HCT116 (cell line): ENCODE measurements at regions not wholly inside any gene's neighbourhood (a gene's known extent, or its start where the extent isn't known, plus 50 kb on each side); places are given as distances from the start of the nearest gene placed in this dataset.

Experiments used
- ATAC-seq: fragments of 200-7000 bp; cut with Tn5 transposase; 2 replicates; pipeline ENCODE4 v1.9.1; 2020; ENCODE audit warnings: mild to moderate bottlenecking, moderate library complexity
- BruUV-seq: library from RNA; stranded (reverse); fragments of 400-500 nt; replicated peaks from 2 replicates; lab custom pipeline; 2021; lab: Mats Ljungman, UMichigan
- CTCF ChIA-PET: fragments of 300-600 bp; sonication (Branson Sonifier 250); formaldehyde crosslinking; loops from one replicate; lab custom pipeline; 2021; ENCODE audit warnings: antibody characterized with exemption; lab: Charles Lee
- POLR2A ChIA-PET: fragments of 300-600, 350-600 bp; sonication (Branson Sonifier 250); formaldehyde crosslinking; loops from one replicate; lab custom pipeline; 2021; ENCODE audit warnings: antibody characterized with exemption; lab: Charles Lee
- RAD21 ChIA-PET, 2 experiments: fragments of 300-600 bp; sonication (Branson Sonifier 250); formaldehyde crosslinking; loops; one replicate each; lab custom pipeline; 2023; ENCODE audit warnings: low total read pairs in 2 of 2; ENCODE audit not compliant: uncharacterized antibody in 2 of 2, unreplicated experiment in 2 of 2, low non-redundant PET in 1 of 2; lab: Charles Lee
- DNase-seq: peaks from one replicate; pipeline ENCODE4 v3.0.0-alpha.2; 2010; ENCODE audit warnings: low read depth, low spot score
- H2AFZ ChIP-seq: fragments of 200-600 bp; shearing (Covaris generic), sonication (generic); 2 replicates; pipeline ENCODE4 v1.6.1; 2017; ENCODE audit warnings: low read depth, mixed run types, mixed read lengths, antibody characterized with exemption, low read length; ENCODE audit not compliant: poor library complexity, severe bottlenecking
- H3K27ac ChIP-seq: 2 replicates; pipeline ENCODE4 v1.5.1; 2012; ENCODE audit warnings: low read depth, low read length
- H3K27me3 ChIP-seq: fragments of 200-600 bp; sonication (generic); 2 replicates; pipeline ENCODE4 v1.6.1; 2016; ENCODE audit warnings: mixed run types, low read length, mixed read lengths; ENCODE audit not compliant: insufficient read depth
- H3K36me3 ChIP-seq, 2 experiments: fragments of 200-500 bp in 1 of 2; fragments of 200-600 bp in 1 of 2; sonication (Bioruptor generic) in 1 of 2; sonication (generic) in 1 of 2; 2 replicates each; pipeline versions ENCODE4 v1.5.1 to v1.6.1; 2014 to 2016; ENCODE audit warnings: low read length in 2 of 2, inconsistent platforms in 1 of 2, mixed read lengths in 1 of 2, mixed run types in 1 of 2; ENCODE audit not compliant: insufficient read depth in 2 of 2, control insufficient read depth in 1 of 2
- H3K4me1 ChIP-seq, 2 experiments: fragments of 200-600 bp in 1 of 2; sonication (generic) in 1 of 2; 2 replicates each; pipeline versions ENCODE4 v1.5.1 to v1.6.1; 2012 to 2017; ENCODE audit warnings: low read length in 2 of 2, inconsistent platforms in 1 of 2, mild to moderate bottlenecking in 1 of 2, mixed read lengths in 1 of 2, mixed run types in 1 of 2, moderate library complexity in 1 of 2; ENCODE audit not compliant: insufficient read depth in 2 of 2, control insufficient read depth in 1 of 2
- H3K4me2 ChIP-seq: fragments of 200-600 bp; sonication (generic); 2 replicates; pipeline ENCODE4 v1.6.1; 2017; ENCODE audit warnings: mixed run types, low read length, mixed read lengths
- H3K4me3 ChIP-seq, 2 experiments: fragments of 200-600 bp in 1 of 2; sonication (generic) in 1 of 2; replicated peaks in 1 of 2; 2 replicates each; pipeline ENCODE4 v1.5.1; 2011 to 2016; ENCODE audit warnings: low read length in 2 of 2, control low read depth in 1 of 2, low read depth in 1 of 2, mild to moderate bottlenecking in 1 of 2, mixed read lengths in 1 of 2, mixed run types in 1 of 2
- H3K79me2 ChIP-seq: fragments of 200-600 bp; sonication (generic); 2 replicates; pipeline ENCODE4 v1.6.1; 2017; ENCODE audit warnings: mild to moderate bottlenecking, mixed run types, low read length, moderate library complexity, mixed read lengths; ENCODE audit not compliant: insufficient read depth
- H3K9ac ChIP-seq: fragments of 200-600 bp; sonication (generic); 2 replicates; pipeline ENCODE4 v1.6.1; 2016; ENCODE audit warnings: low read length, mixed read lengths
- H3K9me2 ChIP-seq: fragments of 200-600 bp; sonication (generic), shearing (Covaris generic); 2 replicates; pipeline ENCODE4 v1.6.1; 2017; ENCODE audit warnings: mixed run types, mild to moderate bottlenecking, moderate library complexity; ENCODE audit not compliant: insufficient read depth
- H3K9me3 ChIP-seq, 2 experiments: fragments of 200-500 bp in 1 of 2; fragments of 200-600 bp in 1 of 2; sonication (Bioruptor generic) in 1 of 2; sonication (generic) in 1 of 2; 2 replicates each; pipeline ENCODE4 v1.6.1; 2014 to 2017; ENCODE audit warnings: low read length in 2 of 2, mixed read lengths in 2 of 2, inconsistent platforms in 1 of 2, low read depth in 1 of 2, mild to moderate bottlenecking in 1 of 2, mixed run types in 1 of 2, moderate library complexity in 1 of 2; ENCODE audit not compliant: control insufficient read depth in 1 of 2, insufficient read depth in 1 of 2
- H4K20me1 ChIP-seq: fragments of 200-600 bp; sonication (generic), shearing (Covaris generic); 2 replicates; pipeline ENCODE4 v1.6.1; 2017; ENCODE audit warnings: mixed run types, mild to moderate bottlenecking, moderate library complexity; ENCODE audit not compliant: insufficient read depth
- CEBPB ChIP-seq: IDR thresholded peaks from 2 replicates; pipeline ENCODE4 v1.6.1; 2012; ENCODE audit warnings: low read depth
- EGR1 ChIP-seq: IDR thresholded peaks from 2 replicates; pipeline ENCODE4 v1.6.1; 2012; ENCODE audit warnings: low read depth
- ELF1 ChIP-seq: IDR thresholded peaks from 2 replicates; pipeline ENCODE4 v1.6.1; 2012; ENCODE audit warnings: low read depth, borderline replicate concordance
- EZH2 ChIP-seq: fragments of 200-600 bp; sonication (generic); IDR thresholded peaks from 2 replicates; pipeline ENCODE4 v1.6.1; 2017; ENCODE audit warnings: antibody characterized with exemption, mixed run types
- EZH2phosphoT487 ChIP-seq: fragments of 200-600 bp; IDR thresholded peaks from 2 replicates; pipeline ENCODE4 v1.6.1; 2018; ENCODE audit warnings: antibody characterized with exemption, borderline replicate concordance
- FOSL1 ChIP-seq: IDR thresholded peaks from 2 replicates; pipeline ENCODE4 v1.6.1; 2012; ENCODE audit warnings: low read depth
- POLR2A ChIP-seq: IDR thresholded peaks from 2 replicates; pipeline ENCODE4 v1.7.0; 2011; ENCODE audit warnings: borderline replicate concordance; ENCODE audit not compliant: insufficient read depth, insufficient read length; ENCODE audit errors: extremely low read depth
- POLR2AphosphoS5 ChIP-seq: IDR thresholded peaks from 2 replicates; pipeline ENCODE4 v1.6.1; 2011; ENCODE audit warnings: mild to moderate bottlenecking, low read depth, low read length, moderate library complexity
- RAD21 ChIP-seq: IDR thresholded peaks from 2 replicates; pipeline ENCODE4 v1.6.1; 2012; ENCODE audit warnings: low read depth, mild to moderate bottlenecking
- SIN3A ChIP-seq: IDR thresholded peaks from 2 replicates; pipeline ENCODE4 v1.6.1; 2012; ENCODE audit warnings: low read depth
- SP1 ChIP-seq: IDR thresholded peaks from 2 replicates; pipeline ENCODE4 v1.6.1; 2012; ENCODE audit warnings: low read depth
- SRF ChIP-seq: IDR thresholded peaks from 2 replicates; pipeline ENCODE4 v1.6.1; 2012; ENCODE audit warnings: low read depth
- TCF7L2 ChIP-seq: IDR thresholded peaks from 2 replicates; pipeline ENCODE4 v1.7.0; 2011; ENCODE audit warnings: borderline replicate concordance, inconsistent platforms; ENCODE audit not compliant: insufficient read depth, insufficient read length; ENCODE audit errors: extremely low read depth
- YY1 ChIP-seq: IDR thresholded peaks from 2 replicates; pipeline ENCODE4 v1.6.1; 2011; ENCODE audit warnings: low read length, low read depth, moderate library complexity, mild to moderate bottlenecking; ENCODE audit not compliant: insufficient replicate concordance; ENCODE audit errors: extremely low read depth
- ZFX ChIP-seq: fragments of 450-650 bp; IDR thresholded peaks from 2 replicates; pipeline ENCODE4 v1.6.1; 2017
- intact Hi-C: fragments of 100-400 bp; cut with micrococcal nuclease; formaldehyde crosslinking; loops from 2 replicates; pipeline ENCODE4 v1.10.0; 2022
- TF ChIP-seq, protein P1 (sequence below): IDR thresholded peaks from 2 replicates; pipeline ENCODE4 v1.6.1; 2011; ENCODE audit warnings: mild to moderate bottlenecking, low read length, moderate library complexity; ENCODE audit not compliant: insufficient replicate concordance; ENCODE audit errors: extremely low read depth
- TF ChIP-seq, protein P2 (sequence below): IDR thresholded peaks from 2 replicates; pipeline ENCODE4 v1.6.1; 2012

DNA sequence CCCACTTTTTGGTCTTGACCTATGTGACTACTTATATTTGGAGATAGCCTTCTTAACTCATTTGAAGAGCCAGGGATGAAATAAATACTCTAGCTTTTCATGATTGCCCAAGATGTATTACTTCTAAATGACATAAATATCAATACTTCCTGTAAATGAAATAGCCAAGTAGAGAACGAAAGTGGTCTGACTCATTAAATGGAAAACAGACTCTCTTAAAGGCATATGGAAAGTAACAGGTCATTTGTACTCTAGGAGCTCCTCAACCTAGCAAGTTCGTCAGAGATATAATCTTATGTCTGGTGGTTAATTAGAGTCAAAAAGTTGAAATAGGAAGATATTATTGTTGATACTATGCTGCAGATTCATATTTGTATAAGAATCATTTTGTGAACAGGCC lies 1105.4 kb downstream of the TUSC7 start:
- no peak overlapping the region for H3K9ac ChIP-seq
- H3K27ac ChIP-seq, result no peak overlapping the region
- ChIA-PET RAD21 (no interaction called here), POLR2A (no interaction called here), CTCF (no interaction called here)
- no TSS peak for BruUV-seq
- H3K9me3 ChIP-seq, result no peaks in the 10 kb centered on the region
- no peak for ATAC-seq
- no peaks in the 10 kb centered on the region for H3K79me2 ChIP-seq
- no peak for TF ChIP-seq YY1
- TF ChIP-seq FOSL1, result no peak
- no peaks in the 10 kb centered on the region for H3K36me3 ChIP-seq
- no peaks in the 10 kb centered on the region for H4K20me1 ChIP-seq
- no peak overlapping the region for H3K4me2 ChIP-seq
- no peak for DNase-seq
- intact Hi-C loops, result no loop called here
- H3K9me2 ChIP-seq, result no peaks in the 10 kb centered on the region
- H2AFZ ChIP-seq, result no peak overlapping the region
- no peak overlapping the region for H3K4me3 ChIP-seq
- peaks cover 5% of the 10 kb centered on the region; the same call in 1 of the 2 replicates for H3K27me3 ChIP-seq
- H3K4me1 ChIP-seq, result no peaks in the 10 kb centered on the region

DNA sequence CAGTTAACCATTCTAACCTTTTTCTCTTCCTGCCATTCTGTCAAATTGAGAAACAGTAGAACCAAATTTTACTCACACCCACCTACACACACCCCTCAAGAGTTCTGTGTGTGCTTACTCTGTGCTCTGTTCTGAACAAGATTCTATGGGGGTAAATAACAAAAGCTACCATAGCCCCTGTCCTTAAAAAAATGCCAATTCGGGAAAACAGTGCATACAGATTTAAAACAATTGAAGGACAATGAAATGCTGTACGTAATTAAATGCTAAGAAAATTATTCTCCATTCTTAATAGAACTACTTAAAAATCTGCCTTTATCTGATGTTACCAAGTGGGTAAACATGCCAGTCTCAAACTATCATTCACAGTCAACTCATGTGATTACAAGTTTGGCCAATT lies 1107.5 kb downstream of the TUSC7 start:
- Histone ChIP-seq H3K4me1 (no peaks in the 10 kb centered on the region), H2AFZ (no peak overlapping the region), H3K36me3 (no peaks in the 10 kb centered on the region), H3K4me2 (no peak overlapping the region), H3K9me3 (no peaks in the 10 kb centered on the region), H4K20me1 (no peaks in the 10 kb centered on the region), H3K4me3 (no peak overlapping the region), H3K9me2 (no peaks in the 10 kb centered on the region), H3K79me2 (no peaks in the 10 kb centered on the region), H3K27ac (no peak overlapping the region), H3K9ac (no peak overlapping the region), H3K27me3 (peaks cover 7% of the 10 kb centered on the region; the same call in 1 of the 2 replicates)
- RAD21 ChIA-PET, result no interaction called here
- POLR2A ChIA-PET, result no interaction called here
- intact Hi-C loops, result no loop called here
- DNase-seq (no peak), ATAC-seq (no peak)
- no peak for TF ChIP-seq SIN3A
- no peak for TF ChIP-seq FOSL1
- TF ChIP-seq RAD21, result no peak
- TF ChIP-seq, protein P1, sequence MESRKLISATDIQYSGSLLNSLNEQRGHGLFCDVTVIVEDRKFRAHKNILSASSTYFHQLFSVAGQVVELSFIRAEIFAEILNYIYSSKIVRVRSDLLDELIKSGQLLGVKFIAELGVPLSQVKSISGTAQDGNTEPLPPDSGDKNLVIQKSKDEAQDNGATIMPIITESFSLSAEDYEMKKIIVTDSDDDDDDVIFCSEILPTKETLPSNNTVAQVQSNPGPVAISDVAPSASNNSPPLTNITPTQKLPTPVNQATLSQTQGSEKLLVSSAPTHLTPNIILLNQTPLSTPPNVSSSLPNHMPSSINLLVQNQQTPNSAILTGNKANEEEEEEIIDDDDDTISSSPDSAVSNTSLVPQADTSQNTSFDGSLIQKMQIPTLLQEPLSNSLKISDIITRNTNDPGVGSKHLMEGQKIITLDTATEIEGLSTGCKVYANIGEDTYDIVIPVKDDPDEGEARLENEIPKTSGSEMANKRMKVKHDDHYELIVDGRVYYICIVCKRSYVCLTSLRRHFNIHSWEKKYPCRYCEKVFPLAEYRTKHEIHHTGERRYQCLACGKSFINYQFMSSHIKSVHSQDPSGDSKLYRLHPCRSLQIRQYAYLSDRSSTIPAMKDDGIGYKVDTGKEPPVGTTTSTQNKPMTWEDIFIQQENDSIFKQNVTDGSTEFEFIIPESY, result no peak
- no peak for TF ChIP-seq EGR1
- no peak for TF ChIP-seq EZH2phosphoT487
- no peak for TF ChIP-seq POLR2A
- TF ChIP-seq SP1, result no peak
- TF ChIP-seq EZH2, result no peak
- TF ChIP-seq, protein P2, sequence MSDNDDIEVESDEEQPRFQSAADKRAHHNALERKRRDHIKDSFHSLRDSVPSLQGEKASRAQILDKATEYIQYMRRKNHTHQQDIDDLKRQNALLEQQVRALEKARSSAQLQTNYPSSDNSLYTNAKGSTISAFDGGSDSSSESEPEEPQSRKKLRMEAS, result no peak
- TF ChIP-seq ZFX, result no peak
- TF ChIP-seq ELF1, result no peak
- no peak for TF ChIP-seq CEBPB
- TF ChIP-seq POLR2AphosphoS5, result no peak
- TF ChIP-seq YY1, result no peak
- no peak for TF ChIP-seq TCF7L2
- no peak for TF ChIP-seq SRF
- CTCF ChIA-PET, result no interaction called here
- BruUV-seq, result no TSS peak
